Umbilical cord (tissue), 1 donor: ENCODE measurements at regions not wholly inside any gene's neighbourhood (a gene's known extent, or its start where the extent isn't known, plus 50 kb on each side); places are given as distances from the start of the nearest gene placed in this dataset.
"Not testable (repeated sequence)": the region's sequence is repeated elsewhere in the genome, so short reads cannot be mapped to it uniquely, and the experiment has no call there.

ENCODE experiments used
- DNase-seq: peaks from one replicate; pipeline ENCODE4 v3.0.0-alpha.2; 2015; ENCODE audit warnings: low spot score

DNA sequence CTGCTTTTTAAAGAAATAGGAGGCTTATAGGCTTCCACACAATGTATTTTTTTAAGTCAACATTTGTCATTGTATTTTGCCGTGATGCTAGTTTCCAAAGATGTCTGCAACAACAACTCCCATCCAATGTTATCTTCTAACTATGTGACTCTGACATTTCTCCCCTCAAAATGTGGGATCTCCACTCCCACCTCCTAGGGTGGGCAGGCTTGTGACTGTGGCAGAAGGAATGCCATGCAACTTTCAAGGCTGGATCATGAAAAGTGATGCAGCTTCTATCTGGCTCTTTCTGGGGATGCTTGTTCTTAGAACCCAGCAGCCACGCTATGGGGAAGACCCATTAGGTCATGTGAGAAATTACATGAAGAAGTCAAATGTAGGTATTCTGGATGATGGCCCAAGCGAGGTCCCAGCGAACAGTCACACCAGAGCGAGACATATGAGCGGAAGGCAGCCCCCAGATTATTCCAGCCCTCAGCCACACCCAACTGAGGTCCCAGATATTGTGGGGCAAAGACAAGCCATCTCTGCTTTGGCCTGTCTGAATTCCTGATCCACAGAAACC, 124.3 kb downstream of the BDH1 start:
- DNase-seq = no peak

DNA sequence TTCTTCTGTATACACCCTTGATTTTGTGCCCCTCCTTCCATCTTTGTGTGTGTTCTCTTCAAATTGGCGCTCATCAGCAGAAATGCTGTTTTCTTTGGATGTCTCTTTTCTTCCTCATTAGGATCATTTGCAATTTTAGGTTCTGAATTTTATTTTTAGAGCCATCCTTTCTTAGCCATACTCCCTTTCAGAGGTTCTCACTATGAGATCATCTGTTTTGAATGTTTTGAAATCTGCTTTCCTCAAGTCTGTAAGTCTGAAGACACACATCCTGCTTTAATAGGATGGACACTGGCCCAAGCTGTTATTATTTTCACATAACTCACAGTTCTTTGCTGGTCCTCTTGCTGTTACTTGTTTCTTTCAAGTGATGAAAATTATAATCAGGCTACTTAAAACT, 124.8 kb downstream of the BDH1 start:
- DNase-seq = peak; percentile 82

DNA sequence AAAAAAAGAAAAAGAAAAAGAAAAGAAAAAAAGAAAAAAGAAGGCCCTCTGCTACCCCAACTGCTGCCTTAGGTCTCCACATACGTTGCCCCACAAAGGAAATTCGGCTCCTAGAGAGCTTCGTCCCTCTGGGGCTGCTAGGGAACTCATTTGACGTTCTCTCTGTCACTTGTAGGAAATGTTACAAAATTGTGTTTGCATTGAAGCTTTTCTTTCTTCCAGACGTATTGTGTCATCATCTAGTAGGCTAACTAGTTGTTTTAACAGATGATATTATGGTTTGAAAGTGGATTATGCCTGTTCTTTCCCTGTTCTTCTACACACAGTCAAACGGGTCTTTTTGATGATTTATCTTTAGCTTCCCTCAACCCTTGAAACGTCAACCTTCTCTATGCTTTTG, 125.3 kb downstream of the BDH1 start:
- no peak for DNase-seq

DNA sequence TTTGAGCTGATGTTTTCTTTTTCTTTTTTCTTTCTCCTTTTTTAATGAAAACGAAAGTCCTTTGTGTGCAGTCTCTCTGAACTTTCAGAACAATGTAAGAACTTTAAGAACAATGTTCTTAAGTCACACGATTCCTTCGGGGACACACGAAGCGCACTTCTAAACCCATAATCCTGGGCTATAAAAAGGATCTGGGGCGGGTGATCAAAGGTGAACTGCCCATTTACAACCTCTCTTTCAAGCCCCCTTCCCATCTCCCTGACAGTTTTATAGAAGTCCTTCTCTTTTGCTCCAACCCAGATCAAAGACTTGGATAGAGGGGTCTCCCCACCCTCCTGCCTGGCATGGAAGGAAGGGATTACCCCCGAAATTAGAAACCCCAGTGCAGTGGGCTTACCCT, 126.8 kb downstream of the BDH1 start:
- DNase-seq = no peak

DNA sequence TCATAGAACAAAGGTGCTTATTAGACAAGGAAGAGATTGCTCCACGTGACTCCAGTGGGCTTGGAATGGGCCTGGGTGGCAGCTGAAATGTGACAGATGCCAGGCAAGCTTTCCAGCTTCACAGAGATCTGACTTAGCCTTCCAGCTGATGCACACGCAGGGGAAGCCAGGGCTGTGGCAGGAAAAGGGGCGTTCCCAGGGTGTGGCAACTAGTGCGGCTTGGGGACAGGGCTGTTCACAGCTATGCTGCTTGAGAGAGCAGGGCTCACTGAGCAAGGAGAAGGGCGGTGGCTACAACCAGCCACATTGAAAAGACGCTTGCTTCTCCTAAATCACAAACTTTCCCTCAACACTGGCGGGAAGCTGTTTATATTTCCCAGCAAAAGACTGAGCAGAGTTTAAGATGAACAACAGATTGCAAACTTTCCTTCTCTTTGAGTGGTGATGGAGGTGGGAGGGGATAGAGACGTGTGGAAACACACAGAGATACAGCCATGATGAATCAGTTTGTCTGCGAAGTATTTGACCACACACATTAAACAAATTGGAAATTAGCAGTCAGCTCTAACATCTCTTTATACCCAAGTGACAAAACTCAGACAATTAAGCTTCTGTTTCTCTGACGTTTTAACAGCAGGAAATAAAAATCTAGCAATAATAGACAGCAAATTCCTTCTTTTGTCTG, 127.5 kb downstream of the BDH1 start:
- peak; percentile 58 for DNase-seq

DNA sequence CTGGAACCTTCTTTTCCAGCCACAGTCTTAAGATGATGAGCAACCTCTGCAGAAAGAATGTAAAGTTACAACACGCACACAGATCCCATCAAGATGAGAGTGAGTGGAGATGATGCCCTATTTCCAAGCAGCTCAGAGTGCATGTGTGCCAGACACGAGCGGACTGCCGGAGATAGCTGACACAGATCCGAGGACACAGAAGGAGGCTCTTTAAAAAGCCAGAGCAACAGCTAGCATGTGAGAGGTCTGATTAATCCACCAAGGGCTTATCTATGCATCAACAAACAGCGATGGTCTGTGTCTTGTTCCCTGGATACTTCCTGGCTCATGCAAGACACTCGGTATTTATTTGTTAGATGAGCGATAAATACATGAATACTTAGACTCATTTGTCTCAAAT, 128.6 kb upstream of the DLG1 start:
- DNase-seq = peak; percentile 55

DNA sequence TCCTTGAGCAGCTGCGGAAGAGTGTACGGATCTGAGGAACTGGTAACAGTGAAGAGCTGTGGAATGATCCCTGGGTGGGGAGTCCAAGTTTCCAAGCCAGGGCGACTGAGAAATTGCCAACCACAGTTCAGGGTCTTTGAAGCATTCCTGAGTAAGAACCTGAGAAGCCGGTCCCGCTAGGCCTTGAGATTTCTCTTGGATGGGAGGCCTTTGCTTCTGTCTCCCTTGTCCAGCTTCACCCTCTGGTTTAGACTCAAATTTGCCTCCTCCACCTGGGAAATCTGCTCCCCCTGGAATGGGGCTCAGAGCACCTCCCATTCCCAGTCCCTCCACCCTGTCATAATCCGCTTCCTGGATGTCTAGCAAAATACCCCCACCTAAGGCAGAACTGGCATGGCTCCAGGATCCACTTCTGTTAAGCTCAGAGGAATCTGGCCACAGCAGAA, 127.7 kb upstream of the DLG1 start:
- peak; percentile 58 for DNase-seq

DNA sequence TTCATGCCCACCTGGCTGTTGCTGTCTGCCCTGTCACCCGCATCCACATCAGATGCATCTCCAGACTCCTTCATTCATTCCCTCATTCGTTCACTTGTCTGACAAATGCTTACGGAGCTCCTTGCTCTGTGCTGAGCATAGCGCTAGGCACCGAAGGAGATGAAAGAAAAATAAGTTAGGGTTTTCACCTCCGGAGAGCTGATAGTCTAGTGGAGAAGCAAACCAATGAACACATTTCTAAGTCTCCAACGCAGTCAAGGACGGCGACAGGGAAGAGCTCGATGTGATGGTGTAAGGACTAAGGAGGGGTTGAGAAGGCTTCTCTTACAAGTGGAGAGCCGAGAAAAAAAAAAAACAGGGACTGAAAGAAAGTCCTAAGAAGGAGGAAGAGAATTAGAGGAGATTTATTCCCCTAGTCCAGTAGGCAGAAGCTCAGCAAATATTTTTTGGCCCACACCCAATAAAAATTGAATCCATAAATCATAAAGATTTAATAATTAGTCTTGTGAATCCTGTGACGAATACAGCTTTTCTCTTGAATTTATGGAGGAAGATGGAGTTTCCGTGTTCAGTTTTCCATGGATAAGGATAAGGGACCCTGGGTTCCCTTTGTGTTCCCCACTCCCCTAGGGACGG, 127.2 kb upstream of the DLG1 start:
- no peak for DNase-seq

DNA sequence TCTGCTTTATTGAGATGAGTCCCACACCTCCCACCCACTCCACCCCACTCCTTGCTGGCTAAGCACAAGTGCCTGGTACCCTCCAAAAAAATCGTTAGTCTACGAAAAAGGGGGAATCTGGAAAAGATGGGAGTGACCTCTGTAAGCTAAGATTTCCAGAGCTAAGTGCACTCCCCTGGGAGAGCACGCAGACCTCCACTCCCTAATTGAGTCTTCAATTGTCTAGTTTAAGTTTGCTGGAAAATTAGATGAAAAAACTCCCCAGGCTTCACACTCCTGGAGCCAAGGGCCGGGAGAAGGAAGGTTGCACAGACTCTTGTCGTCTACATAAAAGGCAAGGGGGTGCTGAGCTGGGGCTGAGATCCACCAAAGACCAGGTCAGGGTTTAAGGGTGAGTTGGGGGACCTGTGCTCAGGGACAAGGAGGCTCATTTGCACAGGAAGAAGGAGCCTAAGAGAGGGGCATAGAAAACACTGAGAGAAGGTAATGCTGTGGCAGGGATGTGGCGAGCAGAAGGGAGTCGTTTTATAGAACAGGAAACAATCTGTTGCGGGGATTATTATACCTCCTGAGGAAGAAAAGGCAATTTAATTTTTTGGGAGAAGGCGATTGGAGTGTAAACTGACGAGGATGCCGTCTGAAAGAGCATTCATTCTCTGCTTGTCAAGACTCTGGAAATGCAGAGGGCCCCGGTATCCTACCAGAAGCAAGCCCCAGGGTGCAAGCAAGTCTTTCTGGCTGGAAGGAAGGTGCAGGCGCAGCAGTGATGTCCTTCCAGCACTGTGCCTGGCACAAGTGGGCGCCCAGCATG, 126.5 kb upstream of the DLG1 start:
- no peak for DNase-seq

DNA sequence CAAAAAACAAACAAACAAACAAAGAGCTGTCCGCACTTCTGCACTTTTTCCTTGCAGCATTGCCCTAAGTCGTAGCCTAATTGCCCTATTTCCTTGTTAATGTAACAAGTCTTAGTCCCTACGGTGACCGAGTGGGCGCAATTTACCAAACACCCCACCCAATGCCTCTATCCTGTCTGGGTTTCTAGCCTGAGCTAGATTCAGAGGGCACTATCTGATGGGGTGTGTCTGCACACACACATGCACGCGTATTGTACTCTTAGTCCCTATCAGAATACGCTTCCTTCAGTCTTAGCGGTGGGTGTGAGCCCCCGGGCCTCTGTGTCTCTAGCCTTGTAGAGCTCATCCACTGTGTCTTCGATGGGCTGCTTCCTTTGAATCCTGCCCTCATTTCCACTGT, 125.9 kb upstream of the DLG1 start:
- DNase-seq = no peak

DNA sequence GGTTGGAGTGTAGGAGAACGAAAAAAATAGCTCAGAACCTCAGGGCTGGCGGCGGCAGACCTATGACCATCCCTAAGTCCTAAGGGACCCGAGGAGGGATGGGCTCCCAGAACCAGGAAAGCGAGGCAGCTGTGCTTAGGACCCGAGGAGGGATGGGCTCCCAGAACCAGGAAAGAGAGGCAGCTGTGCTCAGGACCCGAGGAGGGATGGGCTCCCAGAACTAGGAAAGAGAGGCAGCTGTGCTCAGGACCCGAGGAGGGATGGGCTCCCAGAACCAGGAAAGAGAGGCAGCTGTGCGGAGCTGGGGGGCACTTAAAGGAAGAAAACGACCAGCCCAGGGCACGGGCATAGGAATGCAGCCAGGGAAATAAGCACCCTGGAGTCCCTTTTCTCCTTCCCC, 125.0 kb upstream of the DLG1 start:
- DNase-seq = no peak

DNA sequence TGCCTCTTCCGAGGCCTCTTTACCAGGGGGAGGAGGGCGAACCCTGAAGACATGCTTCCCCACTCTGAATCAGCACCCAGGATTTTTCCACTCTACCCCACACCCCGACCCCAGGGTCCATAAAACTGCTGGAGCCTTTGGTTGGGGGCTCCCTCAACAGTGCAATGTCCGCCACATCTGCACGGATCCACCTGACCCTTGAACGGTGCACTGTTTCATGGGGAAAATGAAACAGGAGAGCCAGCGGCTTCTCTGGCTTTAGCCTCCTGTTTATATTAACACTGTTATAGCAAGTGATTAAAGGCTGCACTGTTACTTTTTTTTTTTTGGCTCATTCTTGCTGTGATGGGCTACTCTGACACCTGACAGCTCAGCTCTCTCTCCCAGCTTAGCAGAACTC, 124.1 kb upstream of the DLG1 start:
- DNase-seq = no peak

DNA sequence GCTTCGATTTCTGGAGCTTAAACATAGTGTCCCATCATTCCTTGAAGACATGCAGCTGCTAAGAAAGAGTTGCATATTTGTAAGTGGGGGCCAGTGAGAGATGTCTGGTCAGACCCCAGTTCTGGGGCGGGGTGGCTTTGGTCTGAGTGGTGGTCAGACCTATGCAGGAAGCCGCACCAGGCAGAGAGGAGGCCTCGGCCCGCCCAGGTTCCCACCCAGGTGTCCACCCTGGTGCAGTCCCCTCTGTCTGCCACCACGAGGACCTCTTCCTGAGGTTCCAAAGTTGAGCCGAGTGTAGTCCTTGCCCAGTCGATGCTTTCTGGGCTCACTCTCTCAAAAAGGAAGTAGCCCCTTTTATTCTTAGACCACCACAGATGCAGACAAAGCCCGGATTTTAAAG, 122.6 kb upstream of the DLG1 start:
- DNase-seq = no peak

DNA sequence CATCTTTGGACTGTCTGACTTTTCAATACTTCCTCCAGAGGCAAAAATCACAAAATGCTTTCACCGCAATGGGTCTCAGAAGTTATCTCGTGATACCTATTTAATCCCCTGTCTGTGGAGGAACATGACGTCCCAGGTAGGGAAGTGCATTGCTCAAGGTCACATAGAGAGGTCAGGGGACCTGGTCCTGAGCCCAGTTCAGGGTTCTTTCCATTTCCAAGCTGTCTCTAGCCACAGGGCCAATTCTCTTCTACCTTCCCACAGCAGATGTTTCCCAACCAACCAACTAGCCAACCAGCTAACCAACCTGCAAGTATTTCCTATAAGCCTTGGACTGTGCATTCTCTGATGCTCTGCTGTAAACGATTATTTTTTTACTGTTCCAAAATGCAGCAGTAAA, 122.2 kb upstream of the DLG1 start:
- no peak for DNase-seq

DNA sequence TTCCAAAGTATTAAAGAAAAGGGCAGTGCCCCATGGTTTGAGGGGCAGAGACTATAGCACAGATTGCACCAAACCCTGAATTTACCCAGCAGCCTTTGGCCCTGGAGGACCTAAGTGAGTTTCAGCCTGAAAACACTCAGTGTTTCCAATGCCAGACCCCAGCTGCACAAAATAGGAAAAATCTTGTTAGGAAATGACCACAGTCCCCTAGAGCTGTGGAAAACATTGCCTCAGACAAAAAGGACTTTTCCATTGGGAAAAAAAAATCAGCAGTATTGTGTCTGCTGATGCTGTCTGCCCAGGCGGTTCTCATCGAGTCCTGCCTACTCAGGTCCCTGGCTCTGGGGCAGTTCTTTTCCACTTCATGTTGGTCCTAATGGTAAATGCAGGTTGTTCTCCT, 121.7 kb upstream of the DLG1 start:
- no peak for DNase-seq

DNA sequence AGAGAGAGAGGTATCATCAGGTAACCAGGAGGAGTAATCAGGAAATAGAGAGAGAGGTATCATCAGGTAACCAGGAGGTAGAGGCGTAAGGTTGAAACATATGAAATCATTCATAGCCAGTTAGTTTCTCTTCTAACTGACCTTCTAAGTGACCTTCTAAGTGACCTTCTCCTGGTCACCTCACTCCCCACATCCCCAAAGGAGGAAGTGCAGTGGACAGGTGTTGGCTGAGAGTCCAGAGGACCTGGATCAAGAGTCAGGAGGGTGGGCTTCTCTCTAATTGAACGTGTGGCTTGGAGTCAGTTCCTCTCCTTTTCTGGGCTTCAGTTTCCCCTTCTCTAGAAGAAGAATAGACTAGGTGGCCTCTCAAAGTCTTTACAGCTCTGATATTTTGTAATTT, 121.3 kb upstream of the DLG1 start:
- DNase-seq = no peak

DNA sequence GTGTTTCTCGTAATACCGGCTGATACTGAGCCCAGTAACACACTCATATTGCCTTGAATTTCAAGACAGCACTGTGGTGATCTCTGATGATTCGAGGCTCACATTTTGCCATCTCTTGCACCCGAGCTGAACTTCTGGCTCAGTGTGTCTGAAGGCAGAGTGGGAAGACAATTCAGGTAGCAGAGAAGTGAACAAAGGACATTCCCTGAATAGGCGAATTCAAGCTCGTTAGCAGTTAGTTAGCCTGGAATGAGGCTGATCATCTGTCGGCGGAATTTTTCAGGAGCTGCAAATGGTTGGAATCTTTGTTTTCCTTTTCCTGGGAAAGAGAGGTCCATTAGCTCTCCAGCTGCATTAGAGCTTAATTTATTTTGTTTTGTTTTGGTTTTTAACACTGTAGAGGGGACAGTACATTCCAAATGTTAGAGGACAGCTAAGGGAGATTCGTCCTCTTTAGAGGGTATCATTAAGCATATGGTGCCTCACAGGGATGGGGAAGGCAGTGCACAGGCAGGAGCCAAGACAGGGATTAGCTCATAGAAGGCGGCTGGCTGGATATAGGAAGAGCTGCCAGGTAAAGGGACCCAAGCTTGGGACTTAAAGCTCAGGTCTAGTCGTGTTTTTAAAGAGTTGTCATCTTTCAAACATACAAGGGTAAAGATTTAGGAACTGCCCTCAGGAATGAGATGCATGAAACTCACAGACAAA, 119.7 kb upstream of the DLG1 start:
- no peak for DNase-seq

DNA sequence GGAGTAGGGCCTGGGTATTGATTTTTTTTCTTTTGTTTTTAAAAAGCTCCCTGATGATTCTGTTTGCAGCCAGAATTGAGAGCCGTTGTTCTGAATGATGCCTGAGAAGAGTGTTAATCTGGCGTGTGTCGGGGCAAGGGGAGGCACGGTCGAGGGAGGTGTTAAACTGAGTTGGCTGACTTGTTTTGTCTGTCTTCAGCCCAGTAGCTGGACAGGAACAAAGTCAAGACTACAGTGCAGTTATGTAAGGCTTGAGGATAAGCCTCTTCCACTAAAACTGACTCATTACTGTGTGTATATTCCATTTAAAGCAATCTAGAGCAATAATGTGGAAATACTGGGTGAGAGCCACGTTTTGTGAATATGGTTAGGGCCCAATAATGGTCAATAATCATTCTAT, 119.0 kb upstream of the DLG1 start:
- peak; percentile 35 for DNase-seq

DNA sequence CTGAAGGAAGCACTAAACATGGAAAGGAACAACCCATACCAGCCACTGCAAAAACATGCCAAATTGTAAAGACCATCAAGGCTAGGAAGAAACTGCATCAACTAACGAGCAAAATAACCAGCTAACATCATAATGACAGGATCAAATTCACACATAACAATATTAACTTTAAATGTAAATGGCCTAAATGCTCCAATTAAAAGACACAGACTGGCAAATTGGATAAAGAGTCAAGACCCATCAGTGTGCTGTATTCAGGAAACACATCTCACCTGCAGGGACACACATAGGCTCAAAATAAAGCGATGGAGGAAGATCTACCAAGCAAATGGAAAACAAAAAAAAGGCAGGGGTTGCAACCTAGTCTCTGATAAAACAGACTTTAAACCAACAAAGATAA, 113.5 kb upstream of the DLG1 start:
- DNase-seq = not testable (repeated sequence)

DNA sequence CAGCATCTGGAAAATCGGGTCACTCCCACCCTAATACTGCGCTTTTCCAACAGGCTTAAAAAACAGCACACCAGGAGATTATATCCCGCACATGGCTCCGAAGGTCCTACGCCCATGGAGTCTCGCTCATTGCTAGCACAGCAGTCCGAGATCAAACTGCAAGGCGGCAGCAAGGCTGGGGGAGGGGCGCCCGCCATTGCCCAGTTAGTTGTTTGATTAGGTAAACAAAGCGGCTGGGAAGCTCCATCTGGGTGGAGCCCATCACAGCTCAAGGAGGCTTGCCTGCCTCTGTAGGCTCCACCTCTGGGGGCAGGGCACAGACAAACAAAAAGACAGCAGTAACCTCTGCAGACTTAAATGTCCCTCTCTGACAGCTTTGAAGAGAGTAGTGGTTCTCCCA, 111.8 kb upstream of the DLG1 start:
- not testable (repeated sequence) for DNase-seq

DNA sequence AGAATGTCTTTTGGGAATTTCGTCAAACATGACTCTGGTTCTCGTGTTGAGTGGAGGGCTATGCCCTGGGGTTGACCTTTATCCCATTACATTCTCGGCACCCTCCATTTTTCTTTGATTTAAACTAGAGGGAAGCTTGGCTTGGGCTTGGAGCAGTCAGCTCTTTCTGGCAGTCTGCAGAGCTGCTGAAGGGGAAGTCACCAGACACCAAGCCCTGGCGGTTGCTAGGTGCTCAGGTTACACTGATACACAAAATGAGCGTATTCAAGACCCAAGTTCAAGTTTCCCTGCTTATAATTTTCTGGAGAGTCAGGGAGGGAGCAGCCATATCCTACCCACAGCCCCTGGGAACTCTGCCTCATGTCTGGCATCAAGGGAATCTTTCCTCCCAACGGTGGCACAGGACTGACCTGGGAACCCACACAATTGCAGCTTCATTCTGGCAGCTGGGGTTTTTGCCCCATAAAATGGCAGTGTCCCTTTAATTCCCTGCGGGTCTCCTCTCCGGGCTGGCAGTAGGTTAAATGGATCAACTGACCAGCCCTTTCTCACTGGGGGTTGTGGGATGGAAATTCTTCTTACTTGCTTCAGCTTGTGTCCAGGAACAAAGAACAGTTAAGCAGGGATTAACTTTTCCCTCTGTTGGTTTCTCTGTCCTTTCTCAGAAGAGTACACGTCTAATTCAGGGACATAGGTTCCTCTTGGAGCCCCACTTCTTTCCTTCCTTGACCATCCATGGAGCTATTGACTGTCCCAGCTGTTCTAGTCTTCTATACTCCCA, 110.0 kb upstream of the DLG1 start:
- DNase-seq = no peak
